ENCODE measurements at regions not wholly inside any gene's neighbourhood (a gene's known extent, or its start where the extent isn't known, plus 50 kb on each side); places are given as distances from the start of the nearest gene placed in this dataset.

DNA sequence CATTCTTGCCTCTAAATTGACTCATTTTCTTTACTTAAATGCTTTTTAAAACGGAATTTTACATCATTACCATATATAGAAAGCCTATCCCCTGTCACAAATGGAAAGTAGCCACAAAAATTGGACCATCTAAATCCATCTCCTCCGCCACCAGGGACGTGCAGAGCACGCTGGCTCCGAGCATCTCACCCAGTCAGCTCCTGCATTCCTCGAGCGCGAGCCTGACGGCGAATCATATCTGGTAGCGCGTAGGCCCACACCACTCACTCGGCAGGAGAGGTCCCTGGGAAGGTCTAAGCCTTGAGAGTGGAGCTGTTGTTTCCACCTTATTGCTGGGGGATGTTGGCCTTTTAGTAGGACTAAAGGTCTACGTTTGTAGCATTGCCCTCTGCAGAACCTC is 152.4 kb downstream of the TRIM29 start:
- H3K36me3 Mint-ChIP-seq: no peaks in the 10 kb centered on the region
- no peak overlapping the region for H3K4me3 Mint-ChIP-seq
- no peaks in the 10 kb centered on the region for H3K9me3 Mint-ChIP-seq
- H3K27ac Mint-ChIP-seq: no peak overlapping the region
- ATAC-seq: no peak
- peaks cover 46% of the 10 kb centered on the region for H3K27me3 Mint-ChIP-seq
- no peaks in the 10 kb centered on the region for H3K4me1 Mint-ChIP-seq

DNA sequence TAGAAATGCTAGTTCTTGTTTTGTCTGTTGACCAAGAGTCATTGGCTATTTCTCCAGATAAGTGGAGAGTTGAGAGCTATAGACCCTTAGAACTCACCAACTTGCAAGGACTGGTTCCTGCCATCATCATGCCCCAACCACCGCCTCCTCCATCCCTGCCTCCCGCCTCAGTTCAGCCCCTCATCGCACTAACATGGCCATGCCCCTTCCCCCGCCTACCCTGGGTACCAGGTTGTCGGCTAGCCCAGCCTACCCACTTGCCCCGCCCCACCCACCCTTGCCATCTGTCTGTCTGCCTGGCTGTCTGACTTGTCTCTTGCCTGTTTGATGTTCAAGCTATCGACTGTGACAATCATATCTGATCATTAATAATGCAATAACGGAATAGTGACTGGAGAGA is 154.1 kb downstream of the TRIM29 start:
- no peak for ATAC-seq
- no peak overlapping the region for H3K4me3 Mint-ChIP-seq
- no peaks in the 10 kb centered on the region for H3K4me1 Mint-ChIP-seq
- no peak overlapping the region for H3K27ac Mint-ChIP-seq
- no peaks in the 10 kb centered on the region for H3K36me3 Mint-ChIP-seq
- no peaks in the 10 kb centered on the region for H3K9me3 Mint-ChIP-seq
- H3K27me3 Mint-ChIP-seq: peaks cover 60% of the 10 kb centered on the region

DNA sequence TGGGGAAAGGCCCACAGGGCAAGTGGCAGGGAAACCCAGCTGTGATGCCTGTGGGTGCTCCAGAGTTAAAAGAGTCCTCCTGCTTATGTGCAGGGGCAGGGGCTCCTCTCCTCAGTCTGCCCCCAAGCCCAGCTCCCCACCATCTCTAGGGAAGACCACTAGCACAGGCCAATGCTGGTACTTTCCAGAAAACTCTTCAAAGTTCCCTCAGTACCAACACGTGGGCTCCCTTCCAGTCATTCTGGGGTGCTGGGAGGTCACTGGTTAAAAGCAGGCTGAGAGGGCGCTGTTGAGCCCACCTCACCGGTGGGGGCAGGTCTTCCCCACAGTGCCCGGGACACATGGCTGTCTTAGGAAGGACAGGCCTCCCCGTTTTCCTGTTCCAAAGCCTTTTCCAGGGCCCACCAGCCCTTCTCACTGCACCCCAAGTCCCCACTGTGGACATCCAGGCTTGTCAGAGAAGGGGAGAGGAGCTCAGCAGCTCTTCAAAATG is 154.6 kb downstream of the TRIM29 start:
- Mint-ChIP-seq H3K4me1 (no peaks in the 10 kb centered on the region), H3K27me3 (peaks cover 66% of the 10 kb centered on the region), H3K4me3 (no peak overlapping the region), H3K36me3 (no peaks in the 10 kb centered on the region), H3K9me3 (no peaks in the 10 kb centered on the region), H3K27ac (no peak overlapping the region)
- no peak for ATAC-seq

DNA sequence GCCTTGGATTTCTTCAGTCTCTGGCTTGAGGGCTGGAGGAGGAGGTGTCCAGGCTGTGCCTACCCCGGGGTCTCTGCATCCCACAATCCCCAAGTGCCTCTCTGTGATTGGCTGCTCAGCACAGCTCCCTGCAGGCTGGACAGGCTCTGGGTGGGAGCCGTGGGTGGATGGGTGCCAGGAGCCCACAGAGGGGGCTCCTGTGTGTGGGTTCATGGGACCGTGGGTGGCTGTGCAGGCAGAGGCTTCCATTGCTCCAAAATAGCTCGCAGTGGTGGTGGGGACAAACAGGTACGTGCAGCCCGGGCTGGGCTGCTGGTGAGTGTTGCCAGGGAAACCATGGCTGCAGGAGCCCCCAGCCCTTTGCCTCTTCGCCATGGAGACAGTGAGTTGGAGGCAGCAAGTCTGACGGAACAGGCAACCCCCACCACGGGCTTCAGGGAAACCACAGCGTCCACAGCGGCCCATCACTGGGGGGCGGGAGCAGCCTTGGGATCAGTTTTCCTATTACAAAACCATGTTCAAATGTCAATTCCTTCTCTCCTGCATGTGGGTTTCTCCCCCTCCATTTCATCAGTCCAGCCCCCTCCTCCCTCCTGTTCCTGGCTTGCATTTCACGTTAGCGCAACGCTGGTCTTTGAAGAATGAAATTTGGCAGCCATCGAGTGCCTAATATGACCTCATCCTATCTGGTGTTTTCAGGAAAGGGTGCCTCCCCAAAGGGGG is 155.2 kb downstream of the TRIM29 start:
- H3K9me3 Mint-ChIP-seq: no peaks in the 10 kb centered on the region
- peak; percentile 2 for ATAC-seq
- no peak overlapping the region for H3K4me3 Mint-ChIP-seq

DNA sequence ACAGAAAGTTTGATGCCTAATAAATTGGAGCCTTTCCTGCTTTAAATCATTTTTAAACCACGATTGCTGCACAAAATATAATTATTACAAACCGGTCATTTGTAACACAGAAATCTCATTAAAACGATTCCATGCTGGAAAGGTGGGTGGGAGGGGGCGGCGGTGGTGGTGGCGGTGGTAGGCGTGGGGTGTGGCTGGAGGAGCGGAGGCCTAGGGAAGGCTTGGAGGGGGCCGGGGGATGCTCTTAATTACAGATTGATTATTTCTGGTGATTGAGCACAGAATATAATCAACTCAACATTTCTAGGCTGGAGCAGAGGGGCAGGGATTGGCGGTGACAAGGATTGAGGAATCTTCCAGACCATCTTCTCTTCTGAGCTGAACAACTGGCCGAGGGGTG is 157.5 kb downstream of the TRIM29 start:
- Mint-ChIP-seq H3K27ac (no peak overlapping the region), H3K27me3 (peaks cover 80% of the 10 kb centered on the region), H3K4me3 (no peak overlapping the region), H3K4me1 (no peaks in the 10 kb centered on the region), H3K36me3 (no peaks in the 10 kb centered on the region), H3K9me3 (no peaks in the 10 kb centered on the region)
- no peak for ATAC-seq

More for the DNA sequence above, 155.2 kb downstream of the TRIM29 start:
- Mint-ChIP-seq H3K4me1 (no peaks in the 10 kb centered on the region), H3K27me3 (peaks cover 72% of the 10 kb centered on the region), H3K36me3 (no peaks in the 10 kb centered on the region), H3K27ac (no peak overlapping the region)

DNA sequence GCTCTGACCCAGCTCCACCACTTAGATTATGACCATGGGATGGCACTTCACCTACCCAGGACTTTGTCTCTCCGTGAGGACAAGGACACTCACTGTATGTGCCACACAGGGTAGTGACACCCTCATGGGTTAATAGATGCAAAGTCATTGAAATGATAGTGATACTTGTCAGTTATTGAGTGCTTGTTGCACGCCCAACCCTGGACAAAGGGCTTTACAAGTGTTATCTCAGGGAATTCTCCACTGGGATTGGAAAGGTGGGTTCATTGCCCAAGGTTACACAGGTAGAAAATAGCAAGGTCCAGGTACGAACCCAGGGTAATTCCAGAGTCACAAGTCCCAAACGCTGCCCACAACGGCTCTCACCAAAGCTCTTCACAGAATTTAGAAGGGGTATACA is 158.2 kb downstream of the TRIM29 start:
- no peak overlapping the region for H3K4me3 Mint-ChIP-seq
- peaks cover 72% of the 10 kb centered on the region for H3K27me3 Mint-ChIP-seq
- no peak for ATAC-seq
- H3K36me3 Mint-ChIP-seq: no peaks in the 10 kb centered on the region
- no peaks in the 10 kb centered on the region for H3K9me3 Mint-ChIP-seq
- no peaks in the 10 kb centered on the region for H3K4me1 Mint-ChIP-seq
- no peak overlapping the region for H3K27ac Mint-ChIP-seq

DNA sequence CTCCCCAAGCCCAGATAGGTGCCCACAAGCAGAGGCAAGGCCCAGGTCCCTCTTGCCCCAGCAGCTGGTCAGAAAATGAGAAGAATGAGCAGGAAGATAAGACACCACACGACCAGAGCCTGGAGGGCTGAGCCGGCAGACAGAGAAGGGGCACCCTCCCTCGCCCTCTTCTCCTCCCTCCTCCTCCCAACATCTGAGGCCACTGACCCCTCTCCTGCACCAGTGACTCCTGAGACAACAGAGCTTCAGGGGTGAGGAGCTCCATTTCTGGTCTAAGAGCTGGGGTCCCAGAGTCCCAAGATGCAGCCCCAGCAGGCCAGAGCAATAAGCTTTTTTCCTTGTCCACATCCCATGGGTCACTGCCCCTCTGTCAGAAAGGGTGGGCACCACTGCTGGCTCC is 159.2 kb downstream of the TRIM29 start:
- no peak for ATAC-seq
- no peak overlapping the region for H3K4me3 Mint-ChIP-seq
- no peak overlapping the region for H3K27ac Mint-ChIP-seq
- no peaks in the 10 kb centered on the region for H3K9me3 Mint-ChIP-seq
- no peaks in the 10 kb centered on the region for H3K36me3 Mint-ChIP-seq
- no peaks in the 10 kb centered on the region for H3K4me1 Mint-ChIP-seq
- peaks cover 68% of the 10 kb centered on the region for H3K27me3 Mint-ChIP-seq

DNA sequence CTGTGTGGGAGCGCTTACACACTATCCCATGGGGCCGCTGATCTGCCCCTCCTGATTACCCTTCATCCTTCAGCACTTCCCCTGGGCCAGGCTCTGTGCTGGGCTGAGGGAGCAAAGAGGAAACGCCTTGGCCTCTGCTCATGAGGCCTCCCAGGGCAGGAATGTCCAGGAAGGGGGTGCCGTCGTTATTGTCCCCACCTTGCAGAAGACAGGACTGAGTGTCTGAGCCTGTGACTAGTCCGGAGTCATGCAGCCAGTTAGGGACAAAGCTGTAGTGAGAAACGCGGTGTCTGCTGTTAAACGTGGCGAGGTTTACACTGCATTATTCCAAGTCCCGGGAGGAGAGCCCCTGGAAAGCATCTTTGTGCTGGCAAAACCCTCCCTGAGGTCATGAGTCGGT is 160.0 kb downstream of the TRIM29 start:
- ATAC-seq: no peak
- Mint-ChIP-seq H3K9me3 (no peaks in the 10 kb centered on the region), H3K4me3 (no peak overlapping the region), H3K36me3 (no peaks in the 10 kb centered on the region), H3K27ac (no peak overlapping the region), H3K27me3 (peaks cover 67% of the 10 kb centered on the region), H3K4me1 (no peaks in the 10 kb centered on the region)

DNA sequence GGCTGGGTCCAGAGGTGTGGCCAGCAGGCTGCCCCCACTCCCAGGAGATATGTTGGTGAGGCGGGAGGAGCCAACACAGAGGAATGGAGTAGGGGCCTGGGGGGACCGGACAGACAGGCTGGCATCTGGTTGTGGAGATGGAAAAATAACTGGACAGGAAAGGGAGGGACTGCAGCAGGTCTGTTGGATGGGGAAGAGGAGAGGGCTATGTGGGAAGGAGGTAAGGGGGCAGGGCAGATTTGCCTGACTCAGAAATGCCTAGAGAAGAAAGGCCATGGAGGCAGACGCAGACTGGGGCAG is 160.4 kb downstream of the TRIM29 start:
- Mint-ChIP-seq H3K4me3 (no peak overlapping the region), H3K4me1 (no peaks in the 10 kb centered on the region), H3K27me3 (peaks cover 67% of the 10 kb centered on the region), H3K27ac (no peak overlapping the region), H3K9me3 (no peaks in the 10 kb centered on the region), H3K36me3 (no peaks in the 10 kb centered on the region)
- ATAC-seq: no peak

DNA sequence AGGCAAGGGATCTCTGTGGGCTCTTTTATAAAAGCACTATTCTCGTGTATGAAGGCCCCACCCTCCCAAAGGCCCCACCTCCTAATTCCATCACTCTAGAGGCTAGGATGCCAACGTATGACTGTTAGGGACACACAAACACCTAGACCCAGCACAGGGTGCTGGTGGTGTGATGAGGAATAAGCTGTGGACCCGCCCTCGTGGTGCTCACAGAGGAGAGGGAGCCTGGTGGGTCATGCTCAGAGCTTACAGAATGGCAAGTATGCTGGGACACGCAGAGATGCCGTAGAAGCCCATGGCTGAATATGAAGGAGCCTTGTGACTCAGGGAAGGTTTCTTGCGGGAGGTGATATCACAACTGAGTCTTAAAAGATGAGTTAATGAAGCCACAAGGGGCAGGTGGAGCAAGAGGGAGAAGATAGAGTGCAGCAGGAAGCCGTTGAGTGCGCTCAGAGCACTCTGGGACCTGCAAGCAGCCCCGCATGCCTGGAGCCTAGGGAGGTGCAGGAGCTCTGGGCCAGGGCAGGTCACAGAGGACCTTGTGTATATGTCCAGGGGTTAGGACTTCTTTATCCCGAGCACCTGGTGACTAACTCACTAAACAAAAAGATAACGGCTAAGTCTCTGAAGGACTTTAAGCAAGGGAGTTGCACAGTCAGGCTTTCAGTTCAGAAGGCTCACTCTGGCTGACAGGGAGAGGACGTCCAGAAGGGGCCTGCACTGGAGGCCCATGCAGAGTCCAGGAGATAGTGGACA is 160.9 kb downstream of the TRIM29 start:
- H3K9me3 Mint-ChIP-seq: no peaks in the 10 kb centered on the region
- H3K27me3 Mint-ChIP-seq: peaks cover 67% of the 10 kb centered on the region
- no peaks in the 10 kb centered on the region for H3K36me3 Mint-ChIP-seq
- no peak overlapping the region for H3K27ac Mint-ChIP-seq
- no peak for ATAC-seq
- no peak overlapping the region for H3K4me3 Mint-ChIP-seq
- no peaks in the 10 kb centered on the region for H3K4me1 Mint-ChIP-seq

DNA sequence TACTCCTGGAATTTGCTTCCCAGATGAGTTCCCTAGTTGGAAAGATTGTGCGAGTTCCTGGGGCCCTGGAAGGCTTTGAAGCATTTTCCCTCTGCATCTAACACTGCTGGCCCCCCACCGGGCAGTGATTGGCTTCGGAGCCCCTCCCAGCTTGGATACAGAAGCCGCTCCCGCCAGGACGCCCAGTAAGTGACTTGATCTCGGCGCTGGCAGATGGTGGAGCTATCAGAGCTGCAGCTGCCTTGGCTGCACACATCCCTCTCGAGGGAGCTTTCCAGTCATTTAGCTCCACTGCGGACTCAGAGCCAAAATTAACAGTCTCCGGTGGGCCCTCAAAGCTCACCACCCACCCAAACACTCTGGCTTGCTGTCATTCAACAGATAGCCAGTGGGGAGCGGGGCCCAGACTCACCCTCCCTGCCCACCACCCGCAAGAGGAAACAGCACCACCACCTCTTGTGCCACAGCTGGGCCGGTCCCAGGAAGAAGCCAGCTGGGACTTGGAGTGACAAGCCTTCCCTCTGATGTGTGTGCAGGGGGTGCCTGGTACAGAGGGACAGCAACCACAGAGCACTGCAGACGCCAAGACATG is 162.3 kb downstream of the TRIM29 start:
- no peaks in the 10 kb centered on the region for H3K9me3 Mint-ChIP-seq
- H3K27me3 Mint-ChIP-seq: peaks cover 56% of the 10 kb centered on the region
- no peaks in the 10 kb centered on the region for H3K4me1 Mint-ChIP-seq
- H3K36me3 Mint-ChIP-seq: no peaks in the 10 kb centered on the region
- no peak overlapping the region for H3K4me3 Mint-ChIP-seq
- no peak for ATAC-seq
- H3K27ac Mint-ChIP-seq: no peak overlapping the region

DNA sequence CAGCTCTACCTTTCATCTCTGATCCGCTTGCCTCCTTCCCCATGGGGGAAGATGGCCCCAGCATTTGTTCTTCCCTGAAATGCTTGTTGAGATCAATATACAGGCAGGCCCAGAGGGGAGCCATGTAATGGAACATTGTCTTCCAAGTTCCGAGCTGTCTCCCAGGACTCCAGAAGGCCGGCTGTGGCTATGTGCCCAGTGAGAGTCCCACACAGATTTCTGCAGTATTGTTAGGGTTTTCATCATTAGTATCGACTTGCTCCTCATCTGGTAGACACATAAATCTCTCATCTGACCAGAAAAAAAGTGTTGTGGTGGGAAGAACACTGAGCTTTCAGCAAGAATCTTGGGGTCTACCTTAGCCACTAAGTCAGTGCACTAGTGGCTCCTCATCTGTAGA is 163.4 kb downstream of the TRIM29 start:
- no peak for ATAC-seq
- Mint-ChIP-seq H3K4me3 (no peak overlapping the region), H3K9me3 (no peaks in the 10 kb centered on the region), H3K27ac (no peak overlapping the region), H3K27me3 (peaks cover 45% of the 10 kb centered on the region), H3K36me3 (no peaks in the 10 kb centered on the region), H3K4me1 (no peaks in the 10 kb centered on the region)

DNA sequence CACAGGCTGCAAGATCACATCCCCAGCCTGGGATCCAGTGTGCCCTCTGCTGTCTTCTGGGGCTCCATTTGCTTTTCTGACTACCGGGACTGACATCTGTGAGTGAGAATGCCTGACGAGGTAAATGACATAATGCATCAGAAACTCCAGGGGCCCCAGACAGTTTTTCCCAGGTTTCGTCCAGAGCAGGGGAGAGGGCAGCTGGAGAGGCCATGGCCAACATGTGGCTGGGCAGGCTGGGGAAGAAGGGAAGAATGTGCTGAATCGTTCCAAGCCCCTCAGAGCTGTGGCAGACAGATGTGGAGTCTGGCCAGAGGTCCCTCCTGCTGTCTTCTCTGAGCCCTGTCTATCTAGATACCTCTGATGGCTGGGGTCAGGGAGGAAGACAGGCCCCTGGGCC is 163.9 kb downstream of the TRIM29 start:
- Mint-ChIP-seq H3K4me3 (no peak overlapping the region), H3K9me3 (peaks cover under 1% of the 10 kb centered on the region), H3K36me3 (no peaks in the 10 kb centered on the region), H3K27me3 (peaks cover 41% of the 10 kb centered on the region), H3K4me1 (no peaks in the 10 kb centered on the region), H3K27ac (no peak overlapping the region)
- ATAC-seq: no peak

DNA sequence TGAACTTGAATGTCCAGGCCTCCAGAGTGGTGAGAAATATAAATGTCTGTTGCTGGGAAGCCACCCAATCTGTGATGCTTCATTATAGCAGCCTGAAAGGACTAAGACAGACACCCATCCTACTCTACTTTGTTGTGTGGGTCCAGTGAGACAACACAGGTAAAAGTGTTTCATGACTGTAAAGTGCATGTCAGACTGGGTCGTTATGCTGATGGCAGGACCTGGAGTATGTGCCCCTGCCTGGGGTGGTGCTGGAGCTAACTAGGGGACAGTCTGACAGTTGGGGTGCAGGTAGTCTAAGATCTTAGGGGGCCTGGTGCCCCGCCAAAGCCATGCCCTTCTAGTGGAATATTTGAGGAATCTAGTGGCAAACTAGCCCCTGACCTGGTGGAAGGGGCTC is 165.6 kb downstream of the TRIM29 start:
- Mint-ChIP-seq H3K27me3 (peaks cover 24% of the 10 kb centered on the region), H3K4me1 (no peaks in the 10 kb centered on the region), H3K9me3 (peaks cover 3% of the 10 kb centered on the region), H3K4me3 (no peak overlapping the region), H3K27ac (no peak overlapping the region), H3K36me3 (no peaks in the 10 kb centered on the region)
- ATAC-seq: no peak

DNA sequence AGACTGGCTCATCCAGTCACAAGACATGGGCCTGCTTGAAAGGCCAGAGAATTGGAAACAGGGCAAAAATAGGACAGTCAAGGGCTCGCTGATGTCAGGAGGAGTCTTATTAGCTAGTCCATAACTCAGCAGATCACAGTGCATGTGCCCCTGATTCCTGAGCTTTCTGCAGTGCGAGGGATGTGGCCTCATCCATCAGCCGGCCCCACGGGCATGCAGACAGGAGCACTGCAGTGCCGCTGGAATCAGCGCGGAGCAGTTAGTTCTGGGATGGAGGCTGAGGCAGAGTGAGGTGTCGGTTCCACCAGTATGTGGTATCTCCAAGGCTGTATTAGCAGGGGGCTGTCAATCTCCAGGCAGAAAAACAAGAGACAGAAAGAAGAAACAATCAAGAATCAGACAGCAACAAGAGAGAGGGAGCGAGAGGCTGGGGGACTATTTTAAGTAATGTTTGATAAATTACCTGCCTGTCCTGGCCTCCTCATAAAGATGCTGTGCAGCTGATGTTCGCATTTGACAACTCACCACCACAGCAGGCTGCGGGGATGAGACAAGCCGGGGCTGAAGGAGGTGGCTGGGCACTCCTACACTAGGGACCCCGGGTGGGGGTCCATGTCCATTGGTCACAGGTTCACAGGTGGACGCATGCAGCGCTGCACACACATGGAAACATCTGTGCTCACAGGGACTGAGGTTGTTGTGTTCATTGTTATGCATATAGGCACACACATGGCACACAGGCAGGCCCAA is 167.2 kb downstream of the TRIM29 start:
- no peak overlapping the region for H3K4me3 Mint-ChIP-seq
- no peak for ATAC-seq
- no peak overlapping the region for H3K27ac Mint-ChIP-seq
- H3K9me3 Mint-ChIP-seq: peaks cover 3% of the 10 kb centered on the region
- no peaks in the 10 kb centered on the region for H3K36me3 Mint-ChIP-seq
- H3K27me3 Mint-ChIP-seq: peaks cover 15% of the 10 kb centered on the region
- no peaks in the 10 kb centered on the region for H3K4me1 Mint-ChIP-seq

Measured in stimulated activated memory B cell treated with anti-CD40 and anti-IgM and Interleukin-4, amounts not matched to agents 10 μg/mL and 1 μg/mL and 100 μg/mL, for 72 hours (primary cell).